NB4 (cell line): ENCODE measurements at regions not wholly inside any gene's neighbourhood (a gene's known extent, or its start where the extent isn't known, plus 50 kb on each side); places are given as distances from the start of the nearest gene placed in this dataset.

Experiments used
- MYC ChIP-seq: IDR thresholded peaks from 2 replicates; pipeline ENCODE4 v1.6.1; 2011; ENCODE audit warnings: low read depth, low read length
- POLR2A ChIP-seq: IDR thresholded peaks from 2 replicates; pipeline ENCODE4 v1.6.1; 2011; ENCODE audit warnings: mild to moderate bottlenecking; ENCODE audit not compliant: insufficient read length; ENCODE audit errors: extremely low read depth
- TF ChIP-seq, protein P1 (sequence below): IDR thresholded peaks from one replicate; pipeline ENCODE4 v1.5.1; 2012; ENCODE audit warnings: low read depth, low read length
- TF ChIP-seq, protein P2 (sequence below): IDR thresholded peaks from 2 replicates; pipeline ENCODE4 v1.6.1; 2011; ENCODE audit warnings: low read depth, low read length

DNA sequence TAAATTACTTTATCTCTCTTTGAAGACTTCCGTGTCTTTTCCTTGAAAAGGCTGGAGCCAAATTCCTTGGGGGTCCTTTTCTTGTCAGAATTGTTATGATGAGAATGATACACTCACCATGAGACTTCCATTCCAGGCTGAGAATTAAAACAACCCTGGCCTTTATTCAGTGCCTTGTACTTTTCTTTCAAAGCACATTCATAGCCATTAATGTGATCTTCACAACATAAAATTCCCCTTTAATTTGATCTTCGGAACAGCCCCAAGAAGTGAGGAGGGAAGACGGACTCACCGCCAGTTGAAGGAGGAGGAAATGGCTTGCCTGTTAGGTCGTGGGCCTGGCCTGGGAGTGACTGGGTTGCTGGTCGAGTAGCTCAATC is 127.3 kb downstream of the DDX1 start:
- TF ChIP-seq, protein P1, sequence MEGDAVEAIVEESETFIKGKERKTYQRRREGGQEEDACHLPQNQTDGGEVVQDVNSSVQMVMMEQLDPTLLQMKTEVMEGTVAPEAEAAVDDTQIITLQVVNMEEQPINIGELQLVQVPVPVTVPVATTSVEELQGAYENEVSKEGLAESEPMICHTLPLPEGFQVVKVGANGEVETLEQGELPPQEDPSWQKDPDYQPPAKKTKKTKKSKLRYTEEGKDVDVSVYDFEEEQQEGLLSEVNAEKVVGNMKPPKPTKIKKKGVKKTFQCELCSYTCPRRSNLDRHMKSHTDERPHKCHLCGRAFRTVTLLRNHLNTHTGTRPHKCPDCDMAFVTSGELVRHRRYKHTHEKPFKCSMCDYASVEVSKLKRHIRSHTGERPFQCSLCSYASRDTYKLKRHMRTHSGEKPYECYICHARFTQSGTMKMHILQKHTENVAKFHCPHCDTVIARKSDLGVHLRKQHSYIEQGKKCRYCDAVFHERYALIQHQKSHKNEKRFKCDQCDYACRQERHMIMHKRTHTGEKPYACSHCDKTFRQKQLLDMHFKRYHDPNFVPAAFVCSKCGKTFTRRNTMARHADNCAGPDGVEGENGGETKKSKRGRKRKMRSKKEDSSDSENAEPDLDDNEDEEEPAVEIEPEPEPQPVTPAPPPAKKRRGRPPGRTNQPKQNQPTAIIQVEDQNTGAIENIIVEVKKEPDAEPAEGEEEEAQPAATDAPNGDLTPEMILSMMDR, result no peak
- TF ChIP-seq POLR2A (no peak), MYC (no peak)
- TF ChIP-seq, protein P2, sequence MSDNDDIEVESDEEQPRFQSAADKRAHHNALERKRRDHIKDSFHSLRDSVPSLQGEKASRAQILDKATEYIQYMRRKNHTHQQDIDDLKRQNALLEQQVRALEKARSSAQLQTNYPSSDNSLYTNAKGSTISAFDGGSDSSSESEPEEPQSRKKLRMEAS, result no peak
